ENCODE measurements at regions not wholly inside any gene's neighbourhood (a gene's known extent, or its start where the extent isn't known, plus 50 kb on each side); places are given as distances from the start of the nearest gene placed in this dataset.

GRCh38 chr12:113697104-113697503, 225.4 kb upstream of the LHX5 start:
- TF ChIP-seq CTCF (IDR thresholded peaks at IDR 0.05; ENCODE audit: control extremely low read depth, extremely low read depth, low read depth, missing control alignments) = no peak
- ChIA-PET CTCF (interaction anchor here (0.8 kb wide), 1 partner anchor 9 kb away, joined by 3 read pairs; no protein-coding TSS in a partner anchor), POLR2A (no interaction called here)
- no peak for DNase-seq (ENCODE audit: extremely low spot score)

GRCh38 chr12:113693693-113694092, 222.0 kb upstream of the LHX5 start:
- no peak for DNase-seq (ENCODE audit: extremely low spot score)
- CTCF ChIA-PET = no interaction called here
- no peak for TF ChIP-seq CTCF (IDR thresholded peaks at IDR 0.05; ENCODE audit: control extremely low read depth, extremely low read depth, low read depth, missing control alignments)
- POLR2A ChIA-PET = no interaction called here

- CTCF ChIA-PET = interaction anchor here (0.9 kb wide), 1 partner anchor 8 kb away, joined by 3 read pairs; no protein-coding TSS in a partner anchor
- POLR2A ChIA-PET = no interaction called here
- no peak for TF ChIP-seq CTCF (IDR thresholded peaks at IDR 0.05; ENCODE audit: control extremely low read depth, extremely low read depth, low read depth, missing control alignments)
- no peak for DNase-seq (ENCODE audit: extremely low spot score)
Measured at GRCh38 chr12:113689047-113689610, 217.5 kb upstream of the LHX5 start.

GRCh38 chr12:113688313-113688712, 216.6 kb upstream of the LHX5 start:
- no peak for DNase-seq (ENCODE audit: extremely low spot score)
- CTCF ChIA-PET = interaction anchor here (0.9 kb wide), 1 partner anchor 9 kb away, joined by 3 read pairs; no protein-coding TSS in a partner anchor
- POLR2A ChIA-PET = no interaction called here
- no peak for TF ChIP-seq CTCF (IDR thresholded peaks at IDR 0.05; ENCODE audit: control extremely low read depth, extremely low read depth, low read depth, missing control alignments)

GRCh38 chr12:113684908-113685782, 213.5 kb upstream of the LHX5 start:
- CTCF ChIA-PET = no interaction called here
- TF ChIP-seq CTCF (IDR thresholded peaks at IDR 0.05; ENCODE audit: control extremely low read depth, extremely low read depth, low read depth, missing control alignments) = no peak
- POLR2A ChIA-PET = no interaction called here
- DNase-seq (ENCODE audit: extremely low spot score) = no peak

GRCh38 chr12:113684053-113684907, 212.6 kb upstream of the LHX5 start:
- no peak for TF ChIP-seq CTCF (IDR thresholded peaks at IDR 0.05; ENCODE audit: control extremely low read depth, extremely low read depth, low read depth, missing control alignments)
- no peak for DNase-seq (ENCODE audit: extremely low spot score)
- ChIA-PET POLR2A (no interaction called here), CTCF (no interaction called here)

All from GM10248 (cell line).